ENCODE measurements at regions not wholly inside any gene's neighbourhood (a gene's known extent, or its start where the extent isn't known, plus 50 kb on each side); places are given as distances from the start of the nearest gene placed in this dataset.
A peak's percentile ranks its signal among the peaks of the same experiment; 100 is the strongest.

- TF ChIP-seq ZNF362 (tag by site-specific recombination; IDR thresholded peaks at IDR 0.05): no peak
- no peak for TF ChIP-seq ZNF621 (tag by site-specific recombination; IDR thresholded peaks at IDR 0.05)
- TF ChIP-seq ZNF302 (tag by site-specific recombination; IDR thresholded peaks at IDR 0.05; ENCODE audit: low read depth): no peak
- no peak for TF ChIP-seq ZNF239 (tag by site-specific recombination; IDR thresholded peaks at IDR 0.05)
- no peak for TF ChIP-seq ZNF16 (tag by site-specific recombination; IDR thresholded peaks at IDR 0.05; ENCODE audit: low read depth)
- TF ChIP-seq ZNF148 (tag by site-specific recombination; IDR thresholded peaks at IDR 0.05; ENCODE audit: borderline replicate concordance): no peak
- TF ChIP-seq ZNF561 (tag by site-specific recombination; IDR thresholded peaks at IDR 0.05; ENCODE audit: borderline replicate concordance): 0 out of 2 replicates have a peak, but pooled peaks have one; percentile 46
- no peak for TF ChIP-seq ZNF341 (tag by site-specific recombination; IDR thresholded peaks at IDR 0.05; ENCODE audit: low read depth)
- no peak for TF ChIP-seq ZNF24 (tag by site-specific recombination; IDR thresholded peaks at IDR 0.05)
- TF ChIP-seq SCRT2 (tag by site-specific recombination; IDR thresholded peaks at IDR 0.05): no peak
- peak; percentile 40 for TF ChIP-seq ZNF398 (tag by site-specific recombination; IDR thresholded peaks at IDR 0.05)
- TF ChIP-seq BCL11B (tag by site-specific recombination; IDR thresholded peaks at IDR 0.05; ENCODE audit: low read depth): no peak
- no peak for TF ChIP-seq ZNF626 (tag by site-specific recombination; IDR thresholded peaks at IDR 0.05)
- no peak for TF ChIP-seq ZNF184 (tag by site-specific recombination; IDR thresholded peaks at IDR 0.05)
- TF ChIP-seq INSM2 (tag by site-specific recombination; IDR thresholded peaks at IDR 0.05): no peak
- TF ChIP-seq ZSCAN18 (tag by site-specific recombination; IDR thresholded peaks at IDR 0.05): no peak
- no peak for TF ChIP-seq ZNF394 (tag by site-specific recombination; IDR thresholded peaks at IDR 0.05; ENCODE audit: borderline replicate concordance)
- TF ChIP-seq, protein P1, sequence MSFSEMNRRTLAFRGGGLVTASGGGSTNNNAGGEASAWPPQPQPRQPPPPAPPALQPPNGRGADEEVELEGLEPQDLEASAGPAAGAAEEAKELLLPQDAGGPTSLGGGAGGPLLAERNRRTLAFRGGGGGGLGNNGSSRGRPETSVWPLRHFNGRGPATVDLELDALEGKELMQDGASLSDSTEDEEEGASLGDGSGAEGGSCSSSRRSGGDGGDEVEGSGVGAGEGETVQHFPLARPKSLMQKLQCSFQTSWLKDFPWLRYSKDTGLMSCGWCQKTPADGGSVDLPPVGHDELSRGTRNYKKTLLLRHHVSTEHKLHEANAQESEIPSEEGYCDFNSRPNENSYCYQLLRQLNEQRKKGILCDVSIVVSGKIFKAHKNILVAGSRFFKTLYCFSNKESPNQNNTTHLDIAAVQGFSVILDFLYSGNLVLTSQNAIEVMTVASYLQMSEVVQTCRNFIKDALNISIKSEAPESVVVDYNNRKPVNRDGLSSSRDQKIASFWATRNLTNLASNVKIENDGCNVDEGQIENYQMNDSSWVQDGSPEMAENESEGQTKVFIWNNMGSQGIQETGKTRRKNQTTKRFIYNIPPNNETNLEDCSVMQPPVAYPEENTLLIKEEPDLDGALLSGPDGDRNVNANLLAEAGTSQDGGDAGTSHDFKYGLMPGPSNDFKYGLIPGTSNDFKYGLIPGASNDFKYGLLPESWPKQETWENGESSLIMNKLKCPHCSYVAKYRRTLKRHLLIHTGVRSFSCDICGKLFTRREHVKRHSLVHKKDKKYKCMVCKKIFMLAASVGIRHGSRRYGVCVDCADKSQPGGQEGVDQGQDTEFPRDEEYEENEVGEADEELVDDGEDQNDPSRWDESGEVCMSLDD (tag by site-specific recombination; IDR thresholded peaks at IDR 0.05): no peak
- TF ChIP-seq ZNF214 (tag by site-specific recombination; IDR thresholded peaks at IDR 0.05; ENCODE audit: borderline replicate concordance): no peak
- TF ChIP-seq MYNN (tag by site-specific recombination; IDR thresholded peaks at IDR 0.05; ENCODE audit: borderline replicate concordance): no peak
- no peak for TF ChIP-seq KLF7 (tag by site-specific recombination; IDR thresholded peaks at IDR 0.05; ENCODE audit: borderline replicate concordance)
- no peak for TF ChIP-seq ZNF791 (tag by site-specific recombination; IDR thresholded peaks at IDR 0.05)
- TF ChIP-seq ZBTB7A (tag by site-specific recombination; IDR thresholded peaks at IDR 0.05; ENCODE audit: low read depth): no peak
- TF ChIP-seq OVOL3 (tag by site-specific recombination; IDR thresholded peaks at IDR 0.05): no peak
- TF ChIP-seq, protein P2, sequence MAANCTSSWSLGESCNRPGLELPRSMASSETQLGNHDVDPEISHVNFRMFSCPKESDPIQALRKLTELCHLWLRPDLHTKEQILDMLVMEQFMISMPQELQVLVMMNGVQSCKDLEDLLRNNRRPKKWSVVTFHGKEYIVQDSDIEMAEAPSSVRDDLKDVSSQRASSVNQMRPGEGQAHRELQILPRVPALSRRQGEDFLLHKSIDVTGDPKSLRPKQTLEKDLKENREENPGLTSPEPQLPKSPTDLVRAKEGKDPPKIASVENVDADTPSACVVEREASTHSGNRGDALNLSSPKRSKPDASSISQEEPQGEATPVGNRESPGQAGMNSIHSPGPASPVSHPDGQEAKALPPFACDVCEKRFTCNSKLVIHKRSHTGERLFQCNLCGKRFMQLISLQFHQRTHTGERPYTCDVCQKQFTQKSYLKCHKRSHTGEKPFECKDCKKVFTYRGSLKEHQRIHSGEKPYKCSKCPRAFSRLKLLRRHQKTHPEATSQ (tag by site-specific recombination; IDR thresholded peaks at IDR 0.05): no peak
- TF ChIP-seq ZNF707 (tag by site-specific recombination; IDR thresholded peaks at IDR 0.05): no peak
Observed at GRCh38 chr6:85111481-85112011, 338.3 kb upstream of the NT5E start (continued).
